ENCODE measurements at regions not wholly inside any gene's neighbourhood (a gene's known extent, or its start where the extent isn't known, plus 50 kb on each side); places are given as distances from the start of the nearest gene placed in this dataset.

- H3K79me1 ChIP-seq (ENCODE audit: low read depth, low read length) = no peaks in the 10 kb centered on the region
- DNase-seq (ENCODE audit: low read depth in 1 of 2, low spot score in 2 of 2) = no peak
- no peaks in the 10 kb centered on the region for H3K36me3 ChIP-seq (ENCODE audit: control insufficient read depth in 2 of 4, insufficient read depth in 4 of 4, low read length in 3 of 4)
- TF ChIP-seq NANOG (IDR thresholded peaks at IDR 0.05; ENCODE audit: insufficient read depth, low read depth, low read length, poor library complexity, severe bottlenecking) = no peak
- TF ChIP-seq FOSL1 (IDR thresholded peaks at IDR 0.05; ENCODE audit: insufficient read depth, low read depth, low read length) = no peak
- TF ChIP-seq KDM1A (IDR thresholded peaks at IDR 0.05; ENCODE audit: borderline replicate concordance, low read length) = no peak
- TF ChIP-seq BACH1 (IDR thresholded peaks at IDR 0.05; ENCODE audit: low read length) = no peak
- no peak for TF ChIP-seq RNF2 (IDR thresholded peaks at IDR 0.05; ENCODE audit: borderline replicate concordance, low read depth, low read length, missing control alignments, poor library complexity, severe bottlenecking)
- no peak overlapping the region for H3K56ac ChIP-seq (replicated peaks; ENCODE audit: insufficient read length, low read depth, low read length)
- no peak overlapping the region for H3K4me2 ChIP-seq (ENCODE audit: insufficient read depth in 1 of 2, low read depth in 2 of 2, low read length in 2 of 2)
- WGBS, 2 experiments (ENCODE audit: extremely low coverage in 1 of 2, insufficient coverage in 1 of 2, insufficient read length in 1 of 2, insufficient replicate concordance in 2 of 2, low coverage in 1 of 2, low lambda C conversion rate in 2 of 2, missing lambda C conversion rate in 1 of 2) = 83% methylated on average over 4 of the region's 4 CpGs; no CpG with 5 or more reads in 1 of the 2 experiments
- no peak overlapping the region for H4K8ac ChIP-seq (ENCODE audit: extremely low read depth, insufficient read depth, low read length)
- H2BK15ac ChIP-seq (ENCODE audit: low read length) = no peak overlapping the region
- no peak overlapping the region for H3K4me3 ChIP-seq (ENCODE audit: extremely low read depth in 1 of 4, insufficient read depth in 2 of 4, low read depth in 3 of 4, low read length in 4 of 4)
- H2AK5ac ChIP-seq (ENCODE audit: low read depth, low read length) = no peak overlapping the region
- no peak overlapping the region for H3K14ac ChIP-seq (ENCODE audit: insufficient read length)
- H2BK120ac ChIP-seq (replicated peaks; ENCODE audit: low read depth, low read length) = no peak overlapping the region
- H3K9ac ChIP-seq (replicated peaks in 1 of 4; ENCODE audit: extremely low read depth in 1 of 4, low read depth in 3 of 4, low read length in 3 of 4) = no peak overlapping the region
- ChIA-PET POLR2A (ENCODE audit: partially characterized antibody) (no interaction called here), CTCF (ENCODE audit: partially characterized antibody) (interaction anchor here (1.0 kb wide), 1 partner anchor 65 kb away, joined by 3 read pairs; no protein-coding TSS in a partner anchor)
- H3K23me2 ChIP-seq (ENCODE audit: low read depth, low read length) = no peaks in the 10 kb centered on the region
- no peaks in the 10 kb centered on the region for H3K4me1 ChIP-seq (replicated peaks in 1 of 4; ENCODE audit: control insufficient read depth in 3 of 4, insufficient read depth in 4 of 4, low read length in 3 of 4)
- H2BK20ac ChIP-seq (ENCODE audit: low read length) = no peak overlapping the region
- no peak overlapping the region for H2BK12ac ChIP-seq (ENCODE audit: low read depth, low read length)
- H3K23ac ChIP-seq (ENCODE audit: insufficient read length) = no peak overlapping the region
- H3K18ac ChIP-seq (ENCODE audit: extremely low read depth, low read length) = no peak overlapping the region
- no peak overlapping the region for H3K4ac ChIP-seq (replicated peaks; ENCODE audit: insufficient read length, low read depth, low read length)
- no peaks in the 10 kb centered on the region for H3K27me3 ChIP-seq (replicated peaks in 1 of 4; ENCODE audit: control insufficient read depth in 3 of 4, extremely low read depth in 1 of 4, insufficient read depth in 3 of 4, low read length in 3 of 4)
- no peak for FAIRE-seq
- no peak overlapping the region for H2BK5ac ChIP-seq (ENCODE audit: low read depth, low read length)
- no peaks in the 10 kb centered on the region for H3K9me3 ChIP-seq (ENCODE audit: insufficient read depth in 2 of 2, low read depth in 1 of 2, low read length in 1 of 2)
- H3K27ac ChIP-seq (ENCODE audit: low read depth, low read length) = no peak overlapping the region
- H2AFZ ChIP-seq (ENCODE audit: low read length) = no peak overlapping the region
- no peaks in the 10 kb centered on the region for H4K20me1 ChIP-seq (replicated peaks in 1 of 2; ENCODE audit: control insufficient read depth in 1 of 2, insufficient read depth in 2 of 2, low read length in 2 of 2)
- no peak overlapping the region for H4K91ac ChIP-seq (replicated peaks; ENCODE audit: insufficient read length, low read length)
- H4K5ac ChIP-seq (ENCODE audit: insufficient read length, low read depth, low read length) = no peak overlapping the region
- H3K79me2 ChIP-seq (ENCODE audit: control insufficient read depth in 1 of 2, insufficient read depth in 2 of 2, low read length in 2 of 2) = no peaks in the 10 kb centered on the region
Measured at GRCh38 chr2:235270956-235271355, 222.9 kb upstream of the AGAP1 start.
